RKO (cell line): ENCODE measurements at regions not wholly inside any gene's neighbourhood (a gene's known extent, or its start where the extent isn't known, plus 50 kb on each side); places are given as distances from the start of the nearest gene placed in this dataset.

Experiments
- DNase-seq: peaks from one replicate; pipeline ENCODE4 v3.0.0-alpha.2; 2016; ENCODE audit warnings: low spot score

- DNase-seq = no peak
Measured at GRCh38 chrX:57204306-57204705, 67.1 kb upstream of the SPIN2A start.

DNA sequence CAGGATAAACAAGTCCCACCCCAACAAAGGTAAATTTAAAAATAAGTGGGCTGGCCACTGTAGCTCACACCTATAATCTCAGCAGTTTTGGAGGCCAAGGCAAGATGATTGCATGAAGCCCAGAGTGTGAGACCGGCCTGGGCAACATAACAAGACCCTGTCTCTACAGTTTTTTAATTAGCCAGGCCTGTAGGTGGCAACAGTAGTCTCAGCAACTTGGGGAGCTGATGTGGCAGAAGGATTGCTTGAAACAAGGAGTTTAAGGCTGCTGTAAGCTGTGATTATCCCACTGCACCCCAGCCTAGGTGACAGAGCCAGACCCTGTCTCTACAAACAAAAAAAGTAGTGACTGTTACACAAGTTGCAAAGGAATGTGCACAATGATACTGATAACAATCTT lies 74.6 kb upstream of the FAAH2 start:
- peak; percentile 3 for DNase-seq

DNA sequence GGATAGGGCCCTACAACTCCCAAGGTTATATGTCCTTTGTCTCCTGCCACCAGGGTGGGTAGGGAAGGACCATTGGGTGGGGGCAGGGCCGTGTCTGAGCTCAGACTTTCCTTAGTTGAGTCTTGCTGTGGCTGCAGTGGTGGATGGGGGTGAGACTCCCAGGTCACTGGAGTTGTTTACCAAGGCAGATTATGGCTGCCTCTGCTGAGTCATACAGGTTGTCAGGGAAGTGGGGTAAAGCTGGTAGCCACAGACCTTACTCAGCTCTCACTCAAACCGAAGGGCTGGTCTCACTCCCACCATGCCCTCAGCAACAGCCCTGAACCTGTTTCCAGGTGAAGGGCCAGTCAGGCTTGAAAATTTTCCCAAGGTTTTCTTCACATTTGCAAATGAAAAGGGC lies 58.8 kb upstream of the FAAH2 start:
- DNase-seq = no peak

DNA sequence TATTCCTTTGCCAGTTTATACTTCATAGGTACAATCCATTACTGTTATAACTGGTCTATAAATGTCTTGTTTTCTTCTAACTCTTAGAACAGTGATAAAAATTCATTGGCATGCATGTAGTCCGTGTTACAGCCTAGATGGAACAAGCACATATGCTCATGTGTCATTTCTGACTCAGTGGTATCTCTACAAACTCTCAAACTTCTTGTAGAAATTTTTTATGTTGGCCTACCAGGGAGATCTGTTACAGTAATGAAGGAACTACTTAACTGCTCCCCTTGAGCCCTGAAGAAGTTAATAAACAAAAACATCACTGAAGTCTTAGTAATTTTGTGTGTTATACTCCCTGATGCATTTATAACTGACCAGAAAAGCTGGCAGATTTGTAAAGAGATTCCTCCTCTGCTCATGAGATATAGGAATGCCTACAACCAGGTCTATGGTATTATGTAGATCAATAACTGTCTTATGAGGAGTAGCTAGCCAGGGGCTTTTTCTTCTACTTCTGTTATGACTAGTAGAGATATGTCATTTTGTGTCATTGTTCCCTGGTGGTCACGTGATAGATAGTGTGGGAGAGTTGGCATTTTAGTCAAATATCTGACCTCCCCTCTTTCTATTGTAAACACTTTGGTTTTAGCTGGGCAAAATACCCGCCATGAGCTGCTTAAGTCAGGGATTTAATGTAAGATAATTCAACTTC lies 53.7 kb upstream of the FAAH2 start:
- DNase-seq = no peak
